Type B pancreatic cell (in vitro differentiated cells): ENCODE measurements at regions not wholly inside any gene's neighbourhood (a gene's known extent, or its start where the extent isn't known, plus 50 kb on each side); places are given as distances from the start of the nearest gene placed in this dataset.
"Not testable (repeated sequence)": the region's sequence is repeated elsewhere in the genome, so short reads cannot be mapped to it uniquely, and the experiment has no call there.

Source experiments
- DNase-seq: peaks from one replicate; pipeline ENCODE4 v3.0.0; 2021; ENCODE audit warnings: mixed read lengths; ENCODE audit not compliant: unreplicated experiment; ENCODE audit errors: extremely low spot score
- H3K27ac Mint-ChIP-seq: 2 replicates; pipeline ENCODE4 v1.8.0; 2021; ENCODE audit warnings: mild to moderate bottlenecking, mixed read lengths
- H3K27me3 Mint-ChIP-seq: 2 replicates; pipeline ENCODE4 v1.8.0; 2021; ENCODE audit warnings: mixed read lengths
- H3K36me3 Mint-ChIP-seq: 2 replicates; pipeline ENCODE4 v1.8.0; 2021; ENCODE audit warnings: mixed read lengths
- H3K4me1 Mint-ChIP-seq: one replicate; pipeline ENCODE4 v1.8.0; 2021; ENCODE audit warnings: mixed read lengths; ENCODE audit not compliant: unreplicated experiment
- H3K4me3 Mint-ChIP-seq: 2 replicates; pipeline ENCODE4 v1.8.0; 2021; ENCODE audit warnings: mild to moderate bottlenecking, mixed read lengths
- H3K9me3 Mint-ChIP-seq: 2 replicates; pipeline ENCODE4 v1.8.0; 2021; ENCODE audit warnings: mixed read lengths
- CTCF ChIP-seq: fragments of 200-600 bp; sonication (generic); conservative IDR thresholded peaks from 2 replicates; pipeline ENCODE4 v1.5.0; 2021; ENCODE audit warnings: antibody characterized with exemption, mild to moderate bottlenecking

- Mint-ChIP-seq H3K4me3 (no peak overlapping the region), H3K27me3 (no peaks in the 10 kb centered on the region), H3K27ac (no peak overlapping the region), H3K4me1 (peaks cover 5% of the 10 kb centered on the region), H3K36me3 (no peaks in the 10 kb centered on the region), H3K9me3 (no peaks in the 10 kb centered on the region)
- no peak for TF ChIP-seq CTCF
- no peak for DNase-seq
Measured at GRCh38 chr22:48503035-48503625, 1324.5 kb downstream of the BRD1 start.

DNA sequence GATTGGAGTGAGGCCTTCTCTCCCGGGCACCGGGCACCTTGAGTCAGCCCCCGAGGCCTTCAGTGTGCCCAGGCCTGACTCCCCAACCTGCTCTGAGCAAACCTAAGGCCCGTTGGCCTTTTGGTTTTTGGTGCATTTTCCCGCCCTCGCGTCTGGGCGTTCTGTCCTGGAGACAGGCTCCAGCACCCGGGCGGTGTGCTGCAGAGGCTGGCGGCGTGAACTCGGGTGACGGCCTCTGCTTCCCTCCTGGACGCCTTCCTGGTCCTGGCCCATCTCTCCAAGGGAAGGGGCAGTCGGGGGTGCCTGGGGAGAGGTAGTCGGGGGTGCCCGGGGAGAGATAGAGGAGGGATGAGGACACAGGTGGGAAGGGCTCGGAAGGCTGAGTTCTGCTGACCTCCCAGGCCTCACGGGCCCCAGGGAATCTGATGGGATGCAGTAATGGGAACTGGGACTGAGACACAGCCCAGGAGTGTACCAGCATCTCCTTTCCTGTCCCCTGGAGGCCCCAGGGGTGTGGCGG is 1326.4 kb downstream of the BRD1 start:
- Mint-ChIP-seq H3K4me3 (no peak overlapping the region), H3K9me3 (no peaks in the 10 kb centered on the region), H3K27me3 (no peaks in the 10 kb centered on the region), H3K36me3 (no peaks in the 10 kb centered on the region), H3K27ac (no peak overlapping the region), H3K4me1 (peaks cover 5% of the 10 kb centered on the region)
- no peak for DNase-seq
- no peak for TF ChIP-seq CTCF

- H3K4me1 Mint-ChIP-seq: peaks cover 5% of the 10 kb centered on the region
- DNase-seq: no peak
- no peak for TF ChIP-seq CTCF
- no peak overlapping the region for H3K4me3 Mint-ChIP-seq
- H3K9me3 Mint-ChIP-seq: no peaks in the 10 kb centered on the region
- H3K36me3 Mint-ChIP-seq: no peaks in the 10 kb centered on the region
- no peak overlapping the region for H3K27ac Mint-ChIP-seq
- H3K27me3 Mint-ChIP-seq: peaks cover 2% of the 10 kb centered on the region
Measured at GRCh38 chr22:48500471-48501230, 1327.0 kb downstream of the BRD1 start.

GRCh38 chr22:48499456-48500425 is 1327.9 kb downstream of the BRD1 start:
- no peak overlapping the region for H3K4me3 Mint-ChIP-seq
- no peak overlapping the region for H3K27ac Mint-ChIP-seq
- no peak for TF ChIP-seq CTCF
- H3K4me1 Mint-ChIP-seq: peaks cover 5% of the 10 kb centered on the region
- peaks cover 5% of the 10 kb centered on the region for H3K27me3 Mint-ChIP-seq
- DNase-seq: no peak
- no peaks in the 10 kb centered on the region for H3K36me3 Mint-ChIP-seq
- H3K9me3 Mint-ChIP-seq: no peaks in the 10 kb centered on the region

DNA sequence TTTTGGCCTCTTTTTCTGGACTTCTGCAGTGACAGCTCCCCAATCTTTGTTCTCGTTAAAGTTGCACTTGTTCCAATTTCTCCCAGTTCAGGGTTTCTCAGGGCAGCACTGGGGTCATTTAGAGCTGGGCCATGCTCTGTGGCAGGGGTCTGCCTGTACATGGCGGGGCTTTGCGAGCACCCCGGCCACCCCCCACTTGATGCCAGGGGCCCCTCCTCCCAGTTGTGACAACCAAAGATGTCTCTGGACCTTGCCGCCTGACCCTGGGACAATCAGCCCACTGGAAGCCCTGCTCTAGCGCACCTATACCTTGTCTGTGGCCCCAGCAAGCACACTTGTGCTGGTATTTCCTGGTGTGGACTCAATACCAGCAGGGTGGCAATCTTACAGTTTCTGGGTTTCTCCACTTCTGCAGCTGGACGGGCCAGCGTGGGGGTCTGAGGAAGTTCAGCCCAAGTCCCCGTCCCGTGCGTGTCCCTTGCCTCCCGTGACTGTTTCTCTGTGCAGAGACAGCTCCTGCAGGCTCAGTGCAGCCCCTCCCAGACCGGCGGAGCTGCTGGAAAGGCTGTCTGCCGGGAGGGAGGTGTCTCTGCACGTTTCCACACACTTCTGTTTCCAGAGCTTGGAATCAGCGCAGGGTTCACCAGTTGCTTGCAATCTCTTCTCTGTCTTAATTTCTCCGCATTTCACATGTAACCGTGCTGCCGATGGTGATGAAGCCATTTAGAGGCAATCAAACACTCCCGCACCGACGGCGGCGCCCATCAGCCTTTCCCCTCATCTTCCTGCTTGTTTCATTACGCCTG is 1328.9 kb downstream of the BRD1 start:
- Mint-ChIP-seq H3K4me1 (peaks cover 5% of the 10 kb centered on the region), H3K27ac (no peak overlapping the region), H3K36me3 (no peaks in the 10 kb centered on the region), H3K9me3 (no peaks in the 10 kb centered on the region), H3K27me3 (peaks cover 14% of the 10 kb centered on the region), H3K4me3 (no peak overlapping the region)
- DNase-seq: no peak
- TF ChIP-seq CTCF: no peak

GRCh38 chr22:48497743-48498520 is 1329.7 kb downstream of the BRD1 start:
- not testable (repeated sequence) for H3K4me1 Mint-ChIP-seq, DNase-seq, H3K4me3 Mint-ChIP-seq, H3K36me3 Mint-ChIP-seq, H3K9me3 Mint-ChIP-seq, H3K27ac Mint-ChIP-seq
- peaks cover 14% of the 10 kb centered on the region for H3K27me3 Mint-ChIP-seq
